NK-92 treated with Interleukin-12 subunit alpha and Interleukin-12 subunit beta, amount 100 ng/mL, for 24 hours (cell line): ENCODE measurements at regions not wholly inside any gene's neighbourhood (a gene's known extent, or its start where the extent isn't known, plus 50 kb on each side); places are given as distances from the start of the nearest gene placed in this dataset.
"Not testable (repeated sequence)": the region's sequence is repeated elsewhere in the genome, so short reads cannot be mapped to it uniquely, and the experiment has no call there.

Experiments
- DNase-seq: peaks from one replicate; lab custom pipeline; 2025; lab: John Stamatoyannopoulos, UW

DNA sequence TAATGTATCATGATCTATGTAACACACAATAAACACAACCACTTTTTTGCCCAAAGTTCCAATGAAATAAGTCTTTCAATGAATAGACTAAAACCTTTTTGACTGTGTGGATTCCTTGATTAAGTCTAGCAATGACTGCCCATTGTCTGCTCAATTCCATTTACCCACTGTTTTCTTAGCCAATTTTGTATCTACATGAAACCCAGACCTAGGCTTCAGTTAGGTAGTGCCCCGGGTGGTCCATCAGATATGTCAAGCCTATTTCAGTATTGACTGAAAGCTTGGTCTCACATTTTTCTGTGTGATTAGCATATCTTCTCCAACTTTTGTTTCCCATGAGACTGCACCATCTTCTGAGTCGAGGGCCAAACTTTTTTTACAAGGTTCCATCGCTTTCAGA lies 615.0 kb downstream of the C6orf118 start:
- DNase-seq = no peak

DNA sequence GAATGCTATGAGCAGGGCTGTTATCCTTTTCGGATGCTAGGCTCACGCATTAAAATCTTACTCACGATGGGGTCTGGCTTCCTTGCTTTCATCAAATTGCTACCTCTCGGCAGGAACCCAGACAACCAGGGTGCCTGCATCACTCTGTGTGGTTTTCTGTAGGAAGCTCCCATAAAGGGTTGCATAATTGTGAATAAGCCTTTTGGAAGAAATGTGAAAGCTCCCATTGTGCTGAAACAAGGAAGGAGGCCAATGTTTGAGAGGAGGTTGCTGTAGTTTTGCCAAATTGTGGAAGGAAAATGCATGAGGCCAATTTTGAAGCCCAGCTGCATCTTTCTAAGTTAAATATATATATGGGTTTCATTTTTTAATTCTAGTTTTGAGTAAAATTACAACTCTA lies 615.5 kb downstream of the C6orf118 start:
- DNase-seq = no peak

DNA sequence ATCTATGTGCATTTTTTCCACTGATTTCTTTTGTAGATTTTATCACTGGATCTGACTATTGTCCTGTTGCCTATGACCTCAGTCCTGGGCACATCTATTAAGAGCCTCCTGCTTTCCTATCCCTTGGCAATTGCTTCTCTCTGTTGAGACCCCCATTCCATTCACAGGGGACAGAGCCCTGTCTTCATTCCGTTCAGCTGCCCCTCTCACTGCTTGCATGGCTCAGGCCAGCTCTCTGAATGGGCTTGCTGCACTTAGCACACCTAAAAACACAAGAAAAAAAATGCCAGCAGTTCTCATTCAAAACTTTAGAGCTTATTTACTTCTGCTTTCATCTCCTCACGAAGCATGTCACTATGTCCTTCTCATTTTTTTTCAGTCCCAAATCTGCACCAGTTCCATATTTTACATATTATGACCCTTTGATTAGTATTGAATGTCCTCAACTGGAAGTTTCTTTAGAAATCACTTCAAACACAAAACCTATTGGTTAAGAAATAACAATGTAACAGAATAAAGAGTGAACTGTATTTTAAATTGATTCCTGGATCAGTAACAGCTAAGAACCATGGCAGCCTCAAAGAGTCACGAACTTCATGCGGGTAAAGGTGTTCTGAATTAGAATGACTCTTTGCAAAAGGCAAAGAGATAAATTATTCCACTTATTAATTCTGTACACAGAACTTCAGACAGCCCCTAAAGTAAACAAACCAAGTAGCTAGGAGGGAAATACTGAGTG lies 616.5 kb downstream of the C6orf118 start:
- DNase-seq = no peak

DNA sequence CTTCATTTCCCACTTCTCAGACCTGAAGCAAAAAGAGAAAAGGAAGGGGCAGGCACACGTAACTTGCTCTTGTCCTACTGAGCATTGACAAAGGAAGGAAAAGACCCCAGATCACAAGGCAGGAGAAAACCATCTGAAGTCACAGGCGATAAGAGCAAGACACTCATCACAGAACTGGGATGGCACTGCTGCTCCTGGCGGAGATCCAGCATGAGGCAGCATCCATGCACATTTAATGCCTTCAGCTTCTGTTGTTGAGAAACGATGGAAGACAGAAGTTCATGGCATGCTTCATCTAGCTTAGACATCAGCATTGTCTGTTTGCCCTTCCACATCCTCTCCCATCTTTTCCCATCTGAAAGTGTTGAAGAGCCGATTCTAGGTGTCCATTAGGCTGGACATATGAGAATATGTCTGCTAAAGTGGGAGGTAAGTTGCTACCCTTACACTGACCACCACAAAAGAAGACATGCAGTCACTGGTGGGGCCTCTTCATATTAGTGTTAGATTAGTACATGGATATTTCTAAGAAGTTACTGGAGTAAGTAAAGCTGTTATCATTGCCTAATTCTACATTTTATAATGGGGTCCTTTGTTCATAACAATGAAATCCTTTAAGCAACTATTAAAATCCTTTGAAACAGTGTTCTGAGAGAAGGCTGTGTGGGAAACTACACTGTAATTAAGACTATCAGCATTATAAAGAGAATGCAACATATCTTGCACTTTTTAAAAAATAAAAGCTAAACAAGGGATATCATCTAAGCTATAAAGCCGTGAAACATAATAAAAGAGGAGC lies 618.5 kb downstream of the C6orf118 start:
- DNase-seq = no peak

DNA sequence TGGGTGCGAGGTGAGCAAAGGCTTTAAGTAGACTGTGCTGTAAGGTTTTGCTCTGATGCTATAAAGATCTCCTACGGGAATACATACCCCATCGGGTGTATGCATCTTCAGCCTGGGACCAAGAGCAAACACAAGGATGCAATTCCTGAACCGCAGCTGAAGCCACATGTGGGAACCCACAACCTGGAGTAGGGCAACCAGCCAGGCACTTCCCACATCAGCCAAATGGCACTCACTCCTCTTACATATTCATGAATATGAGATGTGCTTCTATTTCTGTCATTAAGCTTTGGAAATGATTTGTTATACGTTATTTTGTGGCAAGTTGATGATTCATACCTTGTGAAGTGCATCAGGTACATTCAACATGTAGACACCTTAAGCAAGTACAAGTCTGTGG lies 619.2 kb downstream of the C6orf118 start:
- no peak for DNase-seq

DNA sequence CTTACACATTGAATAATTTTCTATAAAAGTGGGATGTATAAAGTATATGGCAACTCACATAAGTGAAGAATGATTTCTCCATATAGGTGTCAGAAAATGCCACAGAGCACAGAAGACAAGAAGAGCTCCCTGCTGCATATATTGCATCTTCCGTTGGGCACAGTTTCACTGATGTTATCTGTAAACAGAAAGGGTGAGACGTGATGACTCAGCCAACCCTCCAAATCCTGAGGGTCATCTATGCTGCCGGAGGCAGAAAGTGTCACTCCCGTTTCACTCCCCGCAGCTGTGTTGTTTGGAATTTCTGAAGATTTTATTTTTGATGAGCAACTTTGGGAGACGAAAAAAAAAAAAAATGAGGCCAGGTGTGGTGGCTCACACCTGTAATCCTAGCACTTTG lies 644.1 kb downstream of the C6orf118 start:
- no peak for DNase-seq

DNA sequence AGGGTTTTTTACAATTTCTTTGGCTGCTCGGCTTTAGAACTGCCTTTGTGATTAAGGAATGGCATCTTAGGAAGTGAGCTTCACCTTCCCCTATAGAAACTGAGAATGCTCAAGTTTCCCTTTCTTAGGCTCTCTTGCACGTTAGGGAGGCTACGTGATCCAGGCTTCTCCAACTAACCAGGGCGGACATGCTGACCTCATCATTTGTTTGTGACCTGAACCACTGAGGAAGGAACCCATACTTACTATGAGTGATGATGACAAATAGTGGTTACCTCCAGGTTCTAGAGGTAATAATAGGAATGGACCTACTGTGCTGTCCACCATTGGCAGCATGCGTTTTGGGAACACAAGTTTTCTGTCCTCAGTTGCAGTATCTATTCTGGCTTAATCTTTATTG lies 645.8 kb downstream of the C6orf118 start:
- DNase-seq = no peak

DNA sequence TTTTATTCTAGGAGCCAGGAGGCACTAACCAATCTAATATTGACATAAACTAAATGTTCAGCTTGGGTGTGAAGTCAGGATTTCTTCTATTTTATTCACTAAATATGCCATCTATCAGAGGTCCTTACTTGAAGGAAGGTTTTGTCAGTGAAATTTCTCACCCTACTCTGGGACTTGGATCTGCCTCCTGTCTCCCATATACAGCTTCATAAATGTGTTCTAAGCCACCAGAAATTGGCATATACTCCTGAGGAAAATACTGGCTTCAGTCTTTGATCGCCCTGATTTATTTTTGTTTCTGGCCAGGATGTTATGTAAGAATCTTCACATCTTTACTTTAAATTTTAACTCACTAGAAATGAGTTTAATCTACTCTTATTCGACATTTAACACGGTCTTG lies 647.7 kb downstream of the C6orf118 start:
- no peak for DNase-seq

DNA sequence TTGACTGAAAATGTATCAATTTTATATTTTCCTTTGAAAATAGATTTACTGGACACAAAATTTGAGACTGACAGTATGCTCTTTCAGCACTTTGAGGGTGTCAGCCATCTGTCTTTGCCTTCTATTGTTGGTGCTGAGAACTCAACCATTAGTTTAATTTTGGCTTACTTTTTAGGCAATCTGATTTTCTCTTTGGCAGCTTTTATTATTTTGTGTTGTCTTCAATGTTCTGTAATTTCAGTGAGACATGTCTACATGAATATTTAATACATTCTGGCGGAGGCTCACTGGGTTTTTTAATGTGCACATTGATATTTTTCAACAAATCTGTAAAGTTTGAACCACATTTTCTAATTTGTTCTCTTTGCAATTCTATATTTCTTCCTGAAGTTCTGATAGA lies 648.6 kb downstream of the C6orf118 start:
- no peak for DNase-seq

DNA sequence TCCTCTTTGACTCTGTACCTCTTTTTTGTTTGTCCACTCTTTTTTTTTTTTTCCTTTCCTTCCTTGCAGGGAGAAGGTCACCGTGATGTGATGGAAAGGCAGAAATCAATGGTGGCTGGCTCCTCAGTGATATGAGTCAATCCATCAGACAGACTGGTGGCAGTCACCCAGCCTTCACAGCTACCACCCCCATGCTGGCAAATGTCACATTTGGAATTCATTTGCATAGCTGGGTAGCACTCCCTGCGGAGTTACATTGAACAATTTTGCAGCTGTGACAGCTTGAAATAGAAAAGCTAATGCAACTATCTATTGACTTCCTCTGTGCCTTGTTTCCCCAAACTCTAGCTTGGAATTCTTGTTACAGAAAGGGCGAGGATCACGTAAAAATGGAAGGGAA lies 668.4 kb downstream of the C6orf118 start:
- no peak for DNase-seq

DNA sequence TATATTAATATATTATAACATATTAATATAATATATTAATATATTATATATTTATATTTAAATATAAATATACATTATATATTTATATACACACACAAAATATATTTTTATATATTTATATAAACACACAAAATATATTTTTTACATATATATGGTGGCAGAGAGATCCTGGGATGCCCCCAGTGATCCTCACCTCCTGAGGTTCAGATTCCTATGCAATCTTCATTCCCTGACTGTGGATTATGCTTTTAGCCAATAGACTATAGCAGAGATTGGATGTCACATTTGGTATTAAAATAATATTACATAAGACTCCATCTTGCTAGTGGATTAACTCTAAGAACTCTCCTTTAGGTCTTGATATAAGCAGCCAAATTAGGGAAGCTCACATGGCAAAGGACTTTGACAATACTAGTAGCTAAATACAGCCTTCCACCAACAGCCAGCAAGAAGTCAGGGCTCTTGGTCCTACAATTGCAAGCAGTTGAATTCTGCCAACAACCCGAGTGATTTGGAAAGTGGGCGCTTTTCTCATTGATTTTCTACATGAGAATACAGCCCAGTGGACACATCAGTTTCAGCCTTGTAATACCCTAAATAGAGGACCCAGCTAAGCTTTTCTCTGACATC lies 681.0 kb downstream of the C6orf118 start:
- no peak for DNase-seq

DNA sequence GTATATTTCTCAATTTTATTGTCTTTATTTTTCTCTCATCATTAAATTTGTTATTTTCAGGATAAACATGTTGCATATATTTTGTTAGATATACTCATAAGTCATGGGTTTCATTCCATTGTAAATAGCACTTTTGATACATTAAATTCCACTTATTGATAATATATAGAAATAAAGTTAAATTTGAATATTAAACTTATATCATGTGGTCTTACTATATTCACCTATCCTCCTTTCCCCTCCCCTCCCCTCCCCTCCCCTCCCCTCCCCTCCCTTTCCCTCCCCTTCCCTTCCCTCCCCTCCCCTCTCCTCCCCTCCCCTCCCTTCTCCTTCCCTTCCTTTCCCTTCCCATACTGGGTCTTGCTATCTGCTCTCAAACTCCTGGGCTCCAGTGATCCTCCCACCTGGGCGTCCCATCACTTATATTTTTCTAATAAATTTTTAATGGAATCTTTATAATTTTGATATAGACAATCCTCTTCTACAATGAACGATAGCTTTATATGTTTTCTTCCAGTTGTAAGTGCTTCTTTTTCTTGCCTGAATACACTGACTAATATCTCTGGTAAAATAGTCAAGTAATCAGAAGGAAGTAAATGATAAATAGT lies 692.4 kb downstream of the C6orf118 start:
- DNase-seq = no peak

DNA sequence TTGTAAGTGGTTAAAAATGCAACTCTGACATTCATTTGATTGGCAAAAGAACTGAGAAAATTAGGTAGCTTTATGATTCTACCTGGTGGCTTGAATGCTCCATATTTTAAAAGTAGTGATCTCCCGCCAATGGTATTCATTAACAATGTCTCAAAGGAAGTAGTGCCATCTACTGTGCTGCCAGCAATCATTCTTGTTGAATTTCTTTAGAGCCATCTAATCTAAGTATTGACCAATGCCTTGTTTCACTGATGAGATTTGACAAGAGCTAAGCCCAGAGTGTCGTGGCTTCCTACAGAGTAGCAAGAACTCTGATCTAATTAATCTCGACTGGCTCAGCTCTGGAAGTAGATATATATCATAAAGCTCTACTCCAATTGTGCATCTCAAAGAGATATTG lies 696.7 kb downstream of the C6orf118 start:
- no peak for DNase-seq

DNA sequence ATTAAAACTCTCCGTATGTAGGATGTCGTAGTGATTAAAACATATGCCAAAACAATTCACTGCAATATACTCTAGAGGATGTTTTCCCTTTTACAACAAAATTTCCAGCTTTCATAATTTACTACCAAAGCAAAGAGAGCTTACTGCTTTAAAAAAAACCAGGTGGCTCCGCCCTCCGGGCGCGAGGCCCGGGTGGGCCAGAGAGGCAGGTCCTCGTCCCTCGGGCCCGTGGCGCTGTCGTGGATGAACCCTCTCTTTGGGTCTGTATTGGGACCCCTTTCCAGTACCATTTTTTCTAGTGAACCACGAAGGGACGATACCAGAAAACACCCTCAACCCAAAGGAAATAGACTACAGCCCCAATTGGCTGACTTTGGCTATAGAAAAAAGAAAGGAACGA lies 698.5 kb downstream of the C6orf118 start:
- not testable (repeated sequence) for DNase-seq

DNA sequence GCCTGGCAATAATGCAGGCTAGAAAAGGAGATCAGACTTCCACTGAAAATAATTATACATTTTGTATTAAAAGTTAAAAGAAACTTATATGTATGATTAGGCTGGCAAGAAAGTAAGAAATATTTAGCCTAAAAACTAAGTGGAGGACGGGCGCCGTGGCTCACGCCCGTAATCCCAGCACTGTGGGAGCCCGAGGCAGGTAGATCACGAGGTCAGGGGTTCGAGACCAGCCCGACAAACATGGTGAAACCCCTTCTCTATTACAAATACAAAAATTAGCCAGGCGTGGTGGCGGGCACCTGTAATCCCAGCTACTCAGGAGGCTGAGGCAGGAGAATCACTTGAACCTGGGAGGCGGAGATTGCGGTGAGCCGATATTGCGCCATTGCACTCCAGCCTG lies 707.0 kb downstream of the C6orf118 start:
- not testable (repeated sequence) for DNase-seq

DNA sequence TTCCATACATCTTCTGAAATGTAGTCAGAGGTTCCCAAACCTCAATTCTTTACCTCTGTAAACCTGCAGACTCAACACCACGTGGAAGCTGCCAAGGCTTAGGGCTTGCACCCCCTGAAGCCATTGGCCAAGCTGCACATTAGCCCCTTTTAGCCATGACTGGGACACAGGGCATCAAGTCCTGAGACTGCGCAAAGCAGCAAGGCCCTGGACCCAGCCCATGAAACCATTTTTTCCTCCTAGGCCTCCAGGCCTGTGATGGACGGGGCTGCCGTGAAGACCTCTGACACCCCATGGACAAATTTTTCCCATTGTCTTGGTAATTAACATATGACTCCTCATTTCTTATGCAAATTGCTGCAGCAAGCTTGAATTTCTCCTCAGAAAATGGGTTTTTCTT lies 727.8 kb downstream of the C6orf118 start:
- DNase-seq = no peak

DNA sequence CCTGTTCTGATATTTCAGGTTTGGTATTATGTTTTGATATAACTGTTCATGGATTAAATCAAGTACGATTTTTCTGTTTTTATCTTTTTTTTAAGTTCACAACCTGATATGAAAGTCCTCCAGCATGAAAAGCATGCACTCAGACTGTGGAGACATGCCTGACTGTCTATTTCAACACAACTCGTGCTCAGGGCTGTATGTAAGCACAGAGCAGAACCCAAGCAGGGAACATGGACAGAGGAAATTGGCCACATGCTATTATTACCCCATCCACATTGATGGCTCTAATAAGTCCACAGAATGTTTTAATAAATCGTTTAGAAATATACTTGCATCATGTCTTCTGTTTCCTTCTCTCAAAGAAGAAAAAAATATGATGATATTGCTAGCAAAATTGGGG lies 730.4 kb downstream of the C6orf118 start:
- no peak for DNase-seq

DNA sequence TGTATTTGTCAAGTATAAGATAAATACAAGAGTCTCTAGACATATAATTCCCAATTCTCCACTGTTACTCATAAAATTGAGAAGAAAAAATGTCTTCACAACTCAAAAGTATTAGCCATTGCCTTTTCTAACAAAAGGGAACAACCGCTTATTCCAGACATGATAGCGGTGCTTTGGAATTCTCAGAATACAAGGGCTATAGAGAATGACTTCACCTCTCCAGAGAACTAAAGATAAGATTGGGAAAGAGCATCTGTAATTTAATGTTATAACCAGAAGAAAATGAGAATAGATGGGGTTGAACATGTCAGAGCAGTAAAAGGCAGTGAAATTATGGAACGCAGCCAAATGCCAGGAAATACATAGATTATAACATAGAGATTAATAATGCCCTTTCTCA lies 730.8 kb downstream of the C6orf118 start:
- DNase-seq = no peak

DNA sequence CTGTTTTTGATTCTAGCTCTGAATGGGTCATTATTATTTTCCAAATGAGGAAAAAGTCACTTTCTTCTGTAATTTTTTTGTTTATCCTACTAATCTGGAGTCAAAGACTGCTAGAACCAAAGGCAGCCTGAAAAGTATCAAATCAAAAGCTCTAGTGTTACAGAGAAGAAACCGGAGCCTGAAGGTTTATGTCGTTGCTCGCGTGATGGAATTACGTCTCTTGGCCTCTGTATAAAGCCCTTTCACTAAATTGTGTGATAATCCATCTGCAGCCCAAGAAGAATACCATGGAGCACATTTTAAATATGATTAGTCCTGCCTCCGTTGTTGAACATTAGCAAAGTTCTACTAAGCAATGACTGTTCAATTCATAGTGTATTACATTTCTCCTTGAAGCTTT lies 738.6 kb downstream of the C6orf118 start:
- no peak for DNase-seq

DNA sequence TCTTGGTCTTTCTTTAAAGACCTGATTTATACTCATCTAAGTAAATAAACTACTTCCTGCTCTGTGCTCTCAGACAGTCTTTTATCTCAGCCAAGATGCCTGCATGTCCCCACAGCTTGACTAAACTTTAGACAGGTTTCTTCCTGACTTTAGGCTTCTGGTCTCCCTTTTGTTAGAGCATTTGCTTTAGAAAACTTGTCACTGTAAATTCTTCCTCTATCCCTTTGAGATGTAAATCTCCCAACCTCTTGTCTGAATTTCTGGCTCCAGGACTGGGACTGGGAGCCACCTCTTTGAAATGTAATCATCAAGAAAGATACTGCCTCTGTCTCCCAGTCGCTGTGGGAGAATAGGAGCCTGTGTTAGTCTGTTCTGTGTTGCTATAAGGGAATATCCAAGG lies 739.9 kb downstream of the C6orf118 start:
- no peak for DNase-seq

DNA sequence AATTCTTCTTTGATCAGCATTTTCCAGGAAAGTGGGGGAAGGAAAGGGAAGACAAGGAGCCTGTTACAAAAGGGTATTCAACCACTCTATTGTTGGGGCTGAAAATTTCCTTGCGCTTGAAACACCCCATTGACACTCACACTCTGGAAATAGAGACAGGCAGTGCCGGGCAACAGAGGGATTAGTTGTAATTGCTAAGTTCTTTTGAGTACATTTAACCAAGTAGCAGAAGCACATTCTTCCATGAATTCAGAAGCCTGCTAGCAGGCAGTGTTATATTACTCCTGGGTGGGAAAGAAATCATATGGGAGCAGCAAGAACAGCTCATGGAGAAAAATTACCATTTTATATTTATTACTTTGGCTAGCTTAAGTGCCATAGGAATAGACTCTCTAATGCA lies 745.5 kb downstream of the C6orf118 start:
- DNase-seq = no peak

DNA sequence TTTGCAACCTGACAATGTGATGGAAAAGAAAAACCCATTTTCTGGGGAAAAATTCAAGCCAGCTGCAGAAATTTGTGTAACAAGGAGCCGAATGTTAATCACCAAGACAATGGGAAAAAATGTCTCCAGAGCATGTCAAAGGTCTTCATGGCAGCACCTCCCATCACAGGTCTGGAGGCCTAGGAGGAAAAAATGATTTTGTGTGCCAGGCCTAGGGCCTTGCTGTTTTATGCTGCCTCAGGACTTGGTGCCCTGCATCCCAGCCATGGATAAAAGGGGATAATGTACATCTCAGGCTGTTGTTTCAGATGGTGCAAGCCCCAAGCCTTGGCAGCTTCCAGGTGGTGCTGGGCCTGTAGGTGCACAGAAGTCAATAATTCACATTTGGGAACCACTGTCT lies 747.7 kb downstream of the C6orf118 start:
- no peak for DNase-seq
